ENCODE measurements at regions not wholly inside any gene's neighbourhood (a gene's known extent, or its start where the extent isn't known, plus 50 kb on each side); places are given as distances from the start of the nearest gene placed in this dataset.

GRCh38 chr2:145845923-145846322 lies 1326.0 kb upstream of the ZEB2 start:
- no peak for DNase-seq

GRCh38 chr2:145845207-145845894 lies 1325.4 kb upstream of the ZEB2 start:
- peak; percentile 5 for DNase-seq

- no peak for DNase-seq
These were observed 1322.1 kb upstream of the ZEB2 start for GRCh38 chr2:145841973-145842372.

DNA sequence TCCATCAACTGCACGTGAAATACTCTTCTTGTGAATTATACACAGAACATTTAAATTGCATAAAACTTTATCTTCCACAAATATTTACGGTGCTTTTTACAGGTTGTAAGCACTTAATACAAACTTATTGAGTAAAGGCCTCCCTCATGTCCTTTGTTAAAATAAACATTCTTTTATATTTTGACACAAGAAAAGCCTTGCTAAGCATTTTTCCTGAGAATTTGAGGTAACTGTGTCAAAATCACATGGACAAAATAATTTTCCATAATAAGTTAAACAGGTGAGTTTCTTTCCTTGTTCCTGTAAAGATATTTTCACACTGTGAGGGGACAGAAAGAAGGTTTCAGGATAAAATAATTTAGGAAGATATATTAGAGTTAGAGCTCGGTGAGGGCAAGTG lies 1317.1 kb upstream of the ZEB2 start:
- DNase-seq = no peak

DNA sequence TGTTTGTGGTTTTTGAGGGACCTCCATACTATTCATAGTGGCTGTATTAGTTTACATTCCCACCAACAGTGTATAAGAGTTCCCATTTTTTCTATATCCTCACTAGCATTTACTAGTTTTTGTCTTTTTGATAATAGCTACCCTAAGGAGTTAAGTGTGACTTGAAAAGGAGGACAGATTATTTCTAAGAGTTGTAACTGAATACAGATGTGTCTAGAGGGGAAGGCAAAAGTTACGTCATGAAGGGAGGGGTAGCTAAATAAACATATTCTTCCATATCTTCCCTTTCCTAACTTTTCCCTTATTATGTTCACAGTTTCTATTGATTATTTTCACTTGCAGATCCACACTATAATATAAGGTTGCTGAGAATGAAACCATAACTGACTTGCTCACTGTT lies 1315.7 kb upstream of the ZEB2 start:
- DNase-seq = no peak

DNA sequence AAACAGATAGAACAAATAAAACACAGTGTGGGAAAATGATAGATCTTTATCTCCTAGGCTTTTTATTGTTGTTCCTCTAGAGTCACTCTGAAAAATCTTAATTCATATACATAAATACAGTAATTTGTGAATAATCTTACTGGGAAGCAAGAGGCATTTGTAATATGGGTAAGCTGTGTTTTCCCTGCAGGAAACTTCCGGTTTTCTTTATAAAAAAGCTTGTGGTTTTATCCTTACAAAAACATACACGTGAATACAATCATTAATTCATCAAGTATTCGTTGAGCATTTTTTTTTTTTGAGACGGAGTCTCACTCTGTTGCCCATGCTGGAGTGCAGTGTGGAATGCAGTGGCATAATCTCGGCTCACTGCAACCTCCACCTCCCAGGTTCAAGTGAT lies 1312.8 kb upstream of the ZEB2 start:
- no peak for DNase-seq

GRCh38 chr2:145829931-145830330 lies 1310.0 kb upstream of the ZEB2 start:
- DNase-seq = no peak

- no peak for DNase-seq
These were observed 1307.3 kb upstream of the ZEB2 start for GRCh38 chr2:145827235-145827634.

- DNase-seq = no peak
These were observed 1304.5 kb upstream of the ZEB2 start for GRCh38 chr2:145824384-145824783.

- DNase-seq = no peak
These were observed 1303.1 kb upstream of the ZEB2 start for GRCh38 chr2:145822892-145823534.

DNA sequence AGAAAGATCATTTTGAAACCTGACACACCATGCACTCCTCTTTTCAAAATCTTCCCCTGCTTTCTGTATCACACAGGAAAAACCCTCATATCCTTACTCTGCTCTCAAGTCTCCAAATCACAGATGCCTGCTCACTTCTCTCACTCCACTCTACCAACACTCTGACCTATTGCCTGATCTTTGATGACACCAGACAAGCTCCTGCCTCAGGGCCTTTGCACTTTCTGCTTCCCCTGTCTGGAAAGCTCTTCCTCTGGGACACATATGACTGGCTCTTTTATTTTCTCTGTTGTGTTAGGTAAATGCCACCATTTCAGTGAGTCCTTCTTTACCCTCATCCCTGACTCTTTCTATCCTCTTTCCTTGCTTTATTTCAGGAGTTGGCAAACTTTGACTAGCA lies 1300.7 kb upstream of the ZEB2 start:
- DNase-seq = no peak

DNA sequence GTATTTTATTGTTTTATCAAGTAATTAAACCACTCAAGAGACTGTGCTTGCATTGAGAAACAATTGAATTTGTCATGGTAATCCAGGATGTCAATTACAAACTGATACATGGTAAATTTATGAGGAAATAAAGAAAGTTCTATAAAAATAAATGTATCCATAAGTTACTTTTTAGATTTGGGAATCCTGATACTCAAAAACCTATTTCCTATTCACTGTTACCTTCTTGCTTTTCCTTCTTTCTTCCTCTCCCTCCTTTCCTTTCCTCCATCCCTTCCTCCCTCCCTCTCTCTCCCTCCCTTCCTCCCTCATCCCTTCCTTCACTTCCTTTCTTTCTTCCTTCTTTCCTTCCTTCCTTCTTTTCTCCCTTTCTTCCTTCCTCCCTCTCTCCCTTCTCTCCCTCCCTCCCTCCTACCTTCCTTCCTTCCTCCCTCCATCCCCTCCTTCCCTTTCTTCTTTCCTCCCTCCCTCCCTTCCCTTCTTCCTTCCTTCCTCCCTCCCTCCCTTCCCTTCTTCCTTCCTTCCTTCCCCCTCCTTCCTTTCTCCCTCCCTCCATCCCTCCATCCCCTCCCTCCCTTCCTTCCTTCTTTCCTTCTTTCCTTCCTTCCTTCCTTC lies 1299.1 kb upstream of the ZEB2 start:
- DNase-seq = no peak

DNA sequence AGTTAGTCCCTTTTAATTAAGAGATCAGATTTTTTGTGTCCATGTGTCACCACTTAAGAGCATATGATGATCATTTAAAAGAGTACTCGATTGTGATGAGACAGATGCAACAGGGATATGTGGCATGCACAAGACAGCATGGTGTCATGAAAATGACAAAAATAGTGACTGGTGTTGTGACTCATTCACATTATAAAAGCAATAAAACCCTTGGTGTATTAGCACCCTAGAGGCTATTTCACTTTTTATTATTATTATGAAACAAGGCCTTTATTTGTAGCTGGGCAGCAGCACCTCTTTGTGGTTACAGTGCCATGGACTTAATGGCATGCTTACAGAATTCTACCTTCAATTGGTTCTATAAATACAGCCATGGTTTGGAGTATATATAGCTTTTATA lies 1296.0 kb upstream of the ZEB2 start:
- no peak for DNase-seq

GRCh38 chr2:145813481-145813880 lies 1293.6 kb upstream of the ZEB2 start:
- peak; percentile 7 for DNase-seq

GRCh38 chr2:145812165-145812554 lies 1292.2 kb upstream of the ZEB2 start:
- DNase-seq = peak; percentile 4

- peak; percentile 58 for DNase-seq
These were observed 1291.6 kb upstream of the ZEB2 start for GRCh38 chr2:145811276-145812164.

- peak; percentile 26 for DNase-seq
These were observed 1288.0 kb upstream of the ZEB2 start for GRCh38 chr2:145807968-145808367.

DNA sequence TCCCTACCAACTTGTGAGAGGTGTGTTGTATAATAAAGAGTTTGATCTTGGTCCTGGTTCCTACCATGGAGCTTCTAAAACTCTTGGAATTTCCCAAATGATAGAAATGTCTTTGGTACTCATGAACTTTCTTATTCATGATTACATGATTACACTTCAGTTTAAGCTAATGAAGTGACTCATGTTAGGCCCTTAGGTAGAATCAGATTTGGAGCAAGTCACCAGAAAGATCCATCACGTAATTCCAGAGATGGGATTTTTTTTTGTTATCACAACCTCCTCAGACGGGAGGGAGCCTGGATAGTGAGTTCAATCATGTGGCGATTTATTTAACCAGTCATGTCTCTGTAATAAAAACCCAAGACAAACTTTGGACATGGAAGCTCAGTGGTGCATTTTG lies 1287.6 kb upstream of the ZEB2 start:
- no peak for DNase-seq

DNA sequence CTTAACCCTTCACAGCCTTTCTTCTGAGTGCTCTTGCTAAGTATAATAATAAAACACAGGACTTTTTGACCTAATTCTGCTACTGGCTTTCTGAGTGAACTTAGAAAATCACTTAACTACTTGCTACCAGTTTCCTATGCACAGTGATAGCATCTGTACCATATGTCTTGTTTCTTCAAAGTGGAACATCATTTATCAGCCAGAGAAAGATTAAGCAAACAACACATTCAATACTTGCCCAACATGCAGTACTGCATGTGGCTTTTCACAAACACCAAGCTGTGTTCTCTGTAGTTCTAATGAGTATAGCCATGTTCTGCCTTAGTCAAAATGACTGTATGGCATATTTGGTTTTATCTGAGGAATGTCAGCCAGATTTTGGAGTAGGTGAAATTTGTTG lies 1286.6 kb upstream of the ZEB2 start:
- DNase-seq = no peak

DNA sequence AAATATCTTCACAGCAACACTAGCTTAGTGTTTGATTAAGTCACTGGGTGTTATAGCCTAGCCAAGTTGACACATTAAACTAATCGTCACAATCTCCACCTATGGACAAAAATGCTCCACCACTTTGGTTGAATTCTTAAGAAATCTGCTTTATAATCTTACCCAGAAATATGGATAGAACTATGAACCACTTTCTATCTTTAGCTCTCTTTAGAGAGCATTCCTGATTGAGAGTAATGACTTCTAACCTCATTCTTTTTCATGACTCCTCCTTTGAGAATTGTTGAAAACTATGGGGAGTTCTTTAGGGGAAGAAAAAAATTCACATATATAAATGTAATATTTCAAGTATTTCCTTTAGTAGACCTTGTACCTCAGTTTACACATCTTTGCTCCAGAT lies 1282.2 kb upstream of the ZEB2 start:
- no peak for DNase-seq

DNA sequence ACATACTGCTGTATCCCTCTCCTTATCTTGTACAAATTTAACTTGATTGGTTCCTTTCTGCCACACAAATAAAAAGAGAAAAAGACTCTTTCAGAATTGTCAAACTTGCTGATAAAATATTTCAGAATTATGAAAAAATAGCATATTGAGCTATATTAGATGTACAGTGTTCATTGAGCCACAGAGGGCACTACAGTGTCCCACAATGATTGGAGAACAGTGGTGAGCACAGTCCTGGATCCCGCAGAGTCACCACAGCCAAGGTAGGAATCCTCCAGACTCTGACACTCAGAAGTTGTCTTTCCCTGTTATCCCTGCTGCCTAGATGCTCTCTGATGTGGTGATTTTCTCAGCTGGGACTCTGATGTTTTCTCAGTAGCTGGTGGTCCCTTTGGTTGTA lies 1281.3 kb upstream of the ZEB2 start:
- DNase-seq = no peak

- peak; percentile 54 for DNase-seq
These were observed 1280.5 kb upstream of the ZEB2 start for GRCh38 chr2:145800151-145801091.
